CD4-positive, alpha-beta T cell treated with Interleukin-12 subunit alpha and Interleukin-12 subunit beta, for 1 hour (primary cell): ENCODE measurements at regions not wholly inside any gene's neighbourhood (a gene's known extent, or its start where the extent isn't known, plus 50 kb on each side); places are given as distances from the start of the nearest gene placed in this dataset.
"Not testable (repeated sequence)": the region's sequence is repeated elsewhere in the genome, so short reads cannot be mapped to it uniquely, and the experiment has no call there.

Experiments
- DNase-seq: peaks from one replicate; pipeline ENCODE4 v3.0.0-alpha.2; 2020

DNA sequence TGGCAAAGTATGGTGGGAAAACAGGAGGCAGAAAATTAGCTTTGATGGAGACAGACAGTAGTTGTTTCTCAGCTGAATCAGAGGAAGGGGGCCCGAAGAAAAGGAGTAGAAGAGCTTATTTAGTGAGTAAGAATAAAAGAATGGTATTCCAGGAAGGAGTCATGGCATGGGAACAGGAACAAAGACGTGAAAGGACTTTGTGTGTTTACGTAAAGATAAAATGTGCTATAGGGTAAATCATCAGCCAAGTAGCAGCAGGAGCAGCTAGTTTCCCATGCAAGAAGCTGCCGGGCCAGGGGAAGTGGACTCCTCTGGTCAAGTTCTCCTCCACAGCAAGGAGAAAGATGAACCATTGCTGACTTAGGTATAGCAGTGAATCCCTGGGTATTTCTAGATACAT is 454.5 kb downstream of the HINT1 start:
- no peak for DNase-seq

- DNase-seq, result no peak
Measured at GRCh38 chr5:130708754-130709153, 456.3 kb downstream of the HINT1 start.

DNA sequence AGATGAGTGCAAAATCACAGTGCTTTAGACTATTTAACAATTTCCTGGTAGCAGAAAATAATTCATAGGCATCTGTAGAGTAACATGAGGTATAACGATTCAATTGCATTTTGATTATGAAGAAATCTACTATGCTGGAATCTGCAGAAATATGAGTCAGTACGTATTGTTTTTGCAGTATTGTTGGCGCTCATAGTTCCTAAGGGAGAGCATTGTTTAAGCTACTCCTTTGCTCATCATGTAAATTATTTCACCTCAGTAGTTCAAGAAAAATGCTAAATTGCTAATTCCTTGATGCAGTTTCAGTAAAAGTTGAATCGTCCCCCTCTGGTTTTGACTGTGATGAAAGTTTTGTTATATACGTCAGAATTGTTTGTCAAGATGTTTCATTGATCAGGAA is 458.4 kb downstream of the HINT1 start:
- no peak for DNase-seq

DNA sequence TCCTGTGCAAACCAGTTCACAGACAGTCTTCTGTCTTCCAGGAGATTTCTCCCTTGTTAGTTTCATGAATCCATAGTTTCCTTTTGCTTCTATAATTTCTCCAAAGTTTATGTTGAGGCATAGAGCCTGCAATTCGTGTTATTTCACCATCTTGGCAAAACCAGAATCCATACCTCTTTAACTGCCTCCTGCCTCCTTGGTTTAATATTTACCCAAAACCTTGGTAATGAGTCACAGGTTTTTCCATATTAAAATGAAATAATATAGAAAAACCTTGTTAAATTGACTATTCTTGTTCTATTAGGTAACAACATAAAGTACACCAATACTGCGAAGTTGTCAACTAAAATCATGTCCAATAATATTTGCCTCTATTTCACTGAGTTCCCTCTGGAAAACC is 459.7 kb downstream of the HINT1 start:
- DNase-seq, result no peak

DNA sequence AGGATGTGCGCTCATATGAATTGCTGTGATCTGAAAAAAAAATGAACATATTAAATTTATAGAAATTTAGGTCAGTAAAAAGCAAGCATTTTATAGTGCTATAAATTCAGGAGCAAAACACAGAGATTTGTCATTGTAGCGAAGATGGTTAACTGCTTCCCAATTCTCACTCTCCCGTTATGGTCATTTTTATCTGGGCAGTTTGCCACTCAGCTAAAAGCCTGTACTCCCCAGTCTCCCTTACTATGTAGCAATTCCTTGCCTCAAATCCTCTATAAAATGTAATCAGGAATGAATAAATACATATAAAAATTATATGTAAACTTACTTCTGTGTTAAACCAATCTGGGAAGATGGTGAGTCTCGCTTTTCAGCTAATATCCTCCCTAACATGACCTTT is 471.5 kb downstream of the HINT1 start:
- DNase-seq, result no peak

DNA sequence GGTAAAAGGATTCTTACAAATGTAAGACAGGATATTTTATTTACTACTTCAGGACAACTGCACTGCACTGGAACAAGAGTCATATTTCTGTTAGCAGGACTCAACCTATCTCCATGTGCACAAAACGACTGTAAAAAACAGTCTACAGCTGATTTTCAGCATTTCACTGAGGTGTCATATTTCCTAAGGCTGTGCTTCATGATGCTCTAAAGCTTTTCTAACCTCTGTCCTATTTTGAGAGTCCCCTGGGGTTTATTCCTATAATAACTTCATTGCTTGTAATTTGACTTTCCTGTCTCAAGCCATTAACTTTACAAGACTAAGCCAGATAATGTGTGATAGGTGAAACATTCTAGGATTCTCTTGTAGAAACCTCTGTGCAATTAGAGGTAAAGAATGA is 472.3 kb downstream of the HINT1 start:
- no peak for DNase-seq

DNA sequence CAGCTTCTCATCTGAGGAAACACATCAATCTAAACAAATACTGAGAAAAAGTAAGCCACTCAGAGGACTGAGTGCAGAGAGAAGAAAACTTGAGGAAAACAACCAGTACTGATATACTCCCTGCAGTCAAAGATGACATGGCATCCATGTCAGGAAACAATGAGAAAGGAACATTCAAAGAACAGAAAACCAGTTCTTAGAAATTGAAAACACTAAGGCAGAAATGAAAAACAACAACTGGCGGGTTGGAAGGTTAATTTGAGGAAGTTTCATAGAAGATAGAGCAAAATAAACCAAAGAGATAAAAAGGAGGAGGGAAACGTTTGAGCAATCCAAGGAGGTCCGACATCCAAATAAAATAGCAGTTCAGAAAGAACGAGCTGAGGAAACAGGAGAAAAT is 475.2 kb downstream of the HINT1 start:
- DNase-seq, result no peak

- no peak for DNase-seq
Measured at GRCh38 chr5:130687085-130687733, 477.8 kb downstream of the HINT1 start.

DNA sequence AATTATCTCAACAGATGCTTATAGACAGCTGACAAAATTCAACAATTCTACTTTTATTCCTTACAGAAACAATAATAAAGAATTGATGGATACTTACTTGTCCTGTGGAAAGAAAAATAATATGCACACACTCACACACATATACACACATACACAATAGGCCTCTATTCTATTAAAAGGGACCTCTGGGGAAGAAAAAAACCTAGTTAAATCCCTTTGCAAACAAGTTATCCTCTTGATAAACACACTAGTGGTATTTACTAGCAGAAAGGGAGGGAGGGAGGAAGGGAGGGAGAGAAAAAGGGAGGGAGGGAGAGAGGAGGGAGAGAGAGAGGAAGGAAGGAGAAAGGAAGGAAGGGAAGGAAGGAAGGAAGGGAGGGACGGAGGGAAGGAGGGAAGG is 486.4 kb downstream of the HINT1 start:
- DNase-seq, result no peak

- no peak for DNase-seq
Measured at GRCh38 chr5:130666462-130666861, 498.6 kb downstream of the HINT1 start.

GRCh38 chr5:130652176-130652575 is 512.9 kb downstream of the HINT1 start:
- no peak for DNase-seq

GRCh38 chr5:130651440-130651839 is 513.6 kb downstream of the HINT1 start:
- no peak for DNase-seq

DNA sequence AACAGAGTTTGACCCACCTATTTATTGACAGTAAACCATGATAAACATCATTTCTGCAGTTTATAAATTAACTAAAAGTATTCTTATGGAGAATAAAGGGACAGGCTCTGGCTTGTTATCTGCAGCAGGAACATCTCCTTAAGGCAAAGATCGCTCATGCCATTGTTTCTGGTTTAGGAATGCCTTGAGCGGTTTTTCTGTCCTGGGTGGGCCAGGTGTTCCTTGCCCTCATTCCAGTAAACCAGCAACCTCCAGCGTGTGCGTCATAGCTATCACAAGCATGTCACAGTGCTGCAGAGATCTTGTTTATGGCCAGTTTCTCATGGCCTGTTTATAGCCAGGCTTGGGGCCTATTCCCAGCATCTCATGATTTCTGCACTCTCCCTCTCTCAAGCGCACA is 521.7 kb downstream of the HINT1 start:
- DNase-seq, result no peak

GRCh38 chr5:130642461-130642860 is 522.6 kb downstream of the HINT1 start:
- DNase-seq, result no peak

- no peak for DNase-seq
Measured at GRCh38 chr5:130627145-130627544, 537.9 kb downstream of the HINT1 start.

GRCh38 chr5:130624805-130625204 is 540.3 kb downstream of the HINT1 start:
- DNase-seq, result no peak

GRCh38 chr5:130616161-130616560 is 548.9 kb downstream of the HINT1 start:
- no peak for DNase-seq

DNA sequence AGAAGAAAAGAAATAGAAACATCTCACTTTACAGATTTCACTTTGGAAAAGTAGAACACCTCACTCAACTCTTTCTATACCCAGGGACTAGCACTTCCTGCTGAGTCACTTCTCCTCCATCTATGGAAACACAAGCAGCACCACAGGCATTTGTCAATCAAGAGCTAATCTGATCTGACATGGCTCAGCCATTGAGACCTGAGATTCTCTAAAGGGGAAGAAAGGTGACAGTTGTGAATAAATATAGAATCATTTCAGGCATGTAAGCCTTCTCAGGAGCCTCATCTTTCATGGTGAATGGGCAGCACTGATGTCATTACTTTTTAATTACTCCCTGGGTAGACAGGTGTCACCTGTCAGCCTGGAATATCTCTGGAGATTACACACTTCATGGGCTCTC is 559.8 kb downstream of the HINT1 start:
- DNase-seq, result no peak

- DNase-seq, result not testable (repeated sequence)
Measured at GRCh38 chr5:130596647-130597046, 568.4 kb downstream of the HINT1 start.

DNA sequence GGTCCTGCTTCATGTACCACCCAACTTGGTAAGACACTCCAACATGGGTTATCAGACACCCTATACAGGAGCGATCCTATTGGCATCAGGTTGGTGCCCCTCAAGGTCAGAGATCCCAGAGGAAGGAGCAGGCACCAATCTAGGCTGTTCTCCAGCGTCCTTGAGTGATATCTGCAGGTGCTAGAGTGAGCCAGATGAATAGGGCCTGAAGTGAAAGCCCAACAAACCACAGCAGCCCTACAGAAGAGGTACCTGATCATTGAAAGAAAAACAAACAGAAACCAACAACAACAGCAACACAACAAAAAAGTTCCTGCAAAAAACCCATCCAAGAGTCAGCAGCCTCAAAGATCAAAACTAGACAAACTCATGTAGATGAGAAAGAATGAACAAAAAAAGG is 584.8 kb downstream of the HINT1 start:
- DNase-seq, result no peak

DNA sequence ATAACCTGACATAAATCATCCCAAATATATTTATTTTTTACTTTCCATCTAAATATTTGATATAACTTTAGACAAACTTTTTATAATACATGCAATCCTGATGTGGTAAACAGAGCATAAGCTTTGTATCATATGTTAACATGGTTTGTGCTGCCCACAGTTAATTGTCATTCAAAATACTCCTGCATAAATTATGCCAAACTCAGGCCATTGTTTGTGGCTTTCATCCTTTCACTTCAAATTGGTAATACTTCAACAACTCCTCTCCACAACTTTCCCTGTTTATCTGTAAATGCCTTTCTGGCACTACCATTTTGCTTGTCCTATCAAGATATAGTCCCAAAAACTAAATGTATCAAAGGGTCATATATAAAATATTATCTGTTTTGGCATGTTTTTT is 586.7 kb downstream of the HINT1 start:
- no peak for DNase-seq

- DNase-seq, result no peak
Measured at GRCh38 chr5:130571076-130571475, 594.0 kb downstream of the HINT1 start.

- DNase-seq, result no peak
Measured at GRCh38 chr5:130568791-130569190, 596.3 kb downstream of the HINT1 start.

DNA sequence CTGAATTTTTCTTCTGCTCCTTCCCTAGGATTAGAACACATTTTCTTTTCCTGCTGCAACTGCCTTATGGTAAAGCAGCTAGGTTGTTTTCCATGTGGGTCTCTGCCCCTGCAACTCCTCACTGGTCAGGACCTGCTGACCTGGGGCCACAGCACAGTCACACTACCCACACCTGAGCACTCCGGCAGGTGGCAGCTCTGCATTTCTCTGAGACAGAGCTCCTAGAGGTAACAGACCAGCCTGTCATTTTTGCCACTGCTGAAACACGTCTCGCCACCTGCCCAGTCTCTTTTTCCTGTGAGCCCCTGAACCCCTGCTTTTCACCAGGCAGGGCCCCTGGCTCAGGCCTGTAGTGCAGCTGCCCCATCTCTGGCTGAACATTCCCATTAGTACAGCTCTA is 609.6 kb downstream of the HINT1 start:
- no peak for DNase-seq

- DNase-seq, result no peak
Measured at GRCh38 chr5:130550562-130550928, 614.5 kb downstream of the HINT1 start.
